K562 (cell line): ENCODE measurements at regions not wholly inside any gene's neighbourhood (a gene's known extent, or its start where the extent isn't known, plus 50 kb on each side); places are given as distances from the start of the nearest gene placed in this dataset.

Experiments
- BCL6 ChIP-seq: fragments of 250-450 bp; sonication (Bioruptor Pico); IDR thresholded peaks from 2 replicates; pipeline ENCODE4 v1.4.0; 2020
- CBX8 ChIP-seq: fragments of 200-600 bp; sonication (generic); IDR thresholded peaks from 2 replicates; pipeline ENCODE4 v1.6.1; 2012; ENCODE audit warnings: borderline replicate concordance, mixed run types, low read depth, mild to moderate bottlenecking, moderate library complexity, mixed read lengths, low read length, control low read depth, inconsistent platforms; ENCODE audit not compliant: poor library complexity, severe bottlenecking; ENCODE audit errors: extremely low read depth
- REST ChIP-seq, 2 experiments: fragments of 450-650 bp; formaldehyde crosslinking in 1 of 2; IDR thresholded peaks; 2 replicates each; pipeline versions ENCODE4 v1.4.0 to v1.6.1; 2014 to 2020; ENCODE audit warnings: mild to moderate bottlenecking in 2 of 2, borderline replicate concordance in 1 of 2, low read depth in 1 of 2

GRCh38 chr18:78713069-78713468, 266.5 kb upstream of the SALL3 start (continued):
- TF ChIP-seq BCL6 (no peak), REST (IDR thresholded peaks at IDR 0.05; ENCODE audit: borderline replicate concordance) (peak; percentile 95), REST (CRISPR knock-in tag; IDR thresholded peaks at IDR 0.05; ENCODE audit: low read depth) (no peak), CBX8 (no peak)
